Activated naive CD4-positive, alpha-beta T cell treated with anti-CD3 and anti-CD28 coated beads, Interleukin-2, amount 50 U/mL, for 72 hours (primary cell): ENCODE measurements at regions not wholly inside any gene's neighbourhood (a gene's known extent, or its start where the extent isn't known, plus 50 kb on each side); places are given as distances from the start of the nearest gene placed in this dataset.

Experiments used
- ATAC-seq, 2 donors: fragments of 150-1000 bp; cut with Tn5 transposase; 2 replicates each; pipeline ENCODE4 v1.10.0; 2021; ENCODE audit warnings: mild to moderate bottlenecking in 2 of 2, moderate library complexity in 2 of 2
- DNase-seq, 2 donors: peaks; one replicate each; pipeline ENCODE4 v3.0.0; 2021 to 2022; ENCODE audit warnings: low spot score in 2 of 2
- H3K27ac Mint-ChIP-seq, 2 donors: one replicate each; pipeline ENCODE4 v1.8.0; 2022; ENCODE audit warnings: mild to moderate bottlenecking in 2 of 2, mixed read lengths in 2 of 2
- H3K36me3 Mint-ChIP-seq, 2 donors: one replicate each; pipeline ENCODE4 v1.8.0; 2022; ENCODE audit warnings: mixed read lengths in 2 of 2
- H3K9me3 Mint-ChIP-seq, 2 donors: one replicate each; pipeline ENCODE4 v1.8.0; 2022; ENCODE audit warnings: mixed read lengths in 2 of 2

DNA sequence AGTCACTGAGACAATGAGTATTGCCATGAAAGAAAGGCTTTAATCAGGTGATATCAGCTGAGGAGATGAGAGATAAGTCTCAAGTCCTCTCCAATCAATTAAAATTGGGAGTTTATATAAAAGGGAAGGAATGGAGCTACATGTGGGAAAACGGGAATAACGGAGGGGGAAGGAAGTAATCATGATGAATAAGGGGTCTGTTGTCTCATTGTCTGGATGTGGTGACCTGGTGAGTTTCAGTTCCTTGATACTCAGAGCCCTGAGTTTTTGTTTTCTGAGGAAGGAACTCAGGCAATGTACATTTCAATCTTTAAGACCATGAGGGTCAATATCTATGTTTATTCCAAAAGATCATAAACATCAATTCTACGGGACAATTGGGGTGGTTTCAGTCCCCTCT, 198.8 kb downstream of the KITLG start:
- Mint-ChIP-seq H3K27ac (no peak overlapping the region), H3K36me3 (no peaks in the 10 kb centered on the region), H3K9me3 (peaks cover 0 to 4% of the 10 kb centered on the region in 2 donors)
- ATAC-seq, result no peak
- no peak for DNase-seq

DNA sequence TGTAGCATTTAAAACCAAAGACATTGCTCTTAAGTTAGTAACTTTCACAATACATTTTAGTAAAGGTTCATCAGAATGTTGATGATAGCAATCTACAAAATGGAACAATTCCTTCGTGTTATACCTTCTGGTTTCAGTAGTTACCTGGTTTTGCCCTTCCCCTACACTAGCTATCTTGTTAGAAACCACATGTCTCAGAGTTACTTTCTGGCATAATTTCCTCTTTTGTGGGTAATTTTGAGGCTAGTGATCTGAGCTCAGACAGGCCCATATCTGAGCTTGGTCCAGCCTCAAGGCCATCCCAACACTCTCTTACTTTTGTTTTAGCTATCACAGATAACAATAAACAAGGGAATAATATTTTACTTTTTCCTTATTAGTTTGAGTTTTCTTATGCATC, 196.9 kb downstream of the KITLG start:
- ATAC-seq (no peak), DNase-seq (no peak)
- Mint-ChIP-seq H3K9me3 (peaks cover 0 to 4% of the 10 kb centered on the region in 2 donors), H3K36me3 (no peaks in the 10 kb centered on the region), H3K27ac (no peak overlapping the region)

DNA sequence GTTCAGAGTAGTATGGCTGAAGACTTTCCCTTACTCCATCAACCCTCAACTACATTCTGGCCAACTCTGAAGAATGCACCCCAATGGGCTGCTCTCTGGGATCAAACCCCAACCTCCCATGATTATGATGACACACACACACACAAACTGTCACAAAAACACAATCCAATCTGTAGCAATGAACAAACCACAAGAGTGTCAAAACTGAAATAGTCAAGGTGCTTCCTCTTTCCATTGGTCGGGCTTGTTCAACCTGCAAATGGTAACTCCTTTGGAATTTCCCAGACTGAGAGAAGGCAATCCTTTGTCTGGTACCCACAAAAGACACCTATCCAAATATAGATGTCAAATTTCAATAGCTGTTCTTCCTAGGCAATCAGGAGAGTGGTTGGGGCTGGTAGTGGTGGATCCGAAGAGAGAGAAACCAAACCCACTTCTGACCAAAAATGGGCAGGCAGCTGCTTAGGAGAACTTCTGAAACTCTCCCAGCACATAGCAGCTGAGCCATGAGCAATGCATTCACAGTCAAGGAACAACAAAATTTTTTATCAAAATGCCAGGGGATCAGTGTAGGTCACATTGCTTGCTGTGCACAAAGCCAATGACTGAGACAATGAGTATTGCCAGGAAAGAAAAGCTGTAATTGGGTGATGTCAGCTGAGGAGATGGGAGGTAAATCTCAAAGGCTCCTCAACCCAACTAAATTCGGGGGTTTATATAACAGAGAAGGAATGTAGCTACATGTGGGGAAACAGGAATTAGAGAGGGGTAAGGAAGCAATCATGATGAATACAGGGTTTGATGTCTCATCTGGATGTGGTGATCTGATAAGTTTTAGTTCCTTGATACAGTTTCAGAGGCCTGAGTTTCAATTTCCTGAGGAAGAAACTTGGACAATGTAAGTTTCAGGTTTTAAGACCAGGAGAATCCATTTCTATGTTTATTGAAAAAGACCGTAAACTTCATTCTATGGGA, 191.4 kb downstream of the KITLG start:
- ATAC-seq, result no peak
- Mint-ChIP-seq H3K36me3 (peaks cover 0 to 4% of the 10 kb centered on the region in 2 donors), H3K27ac (no peak overlapping the region), H3K9me3 (peaks cover 0 to 5% of the 10 kb centered on the region in 2 donors)
- no peak for DNase-seq

DNA sequence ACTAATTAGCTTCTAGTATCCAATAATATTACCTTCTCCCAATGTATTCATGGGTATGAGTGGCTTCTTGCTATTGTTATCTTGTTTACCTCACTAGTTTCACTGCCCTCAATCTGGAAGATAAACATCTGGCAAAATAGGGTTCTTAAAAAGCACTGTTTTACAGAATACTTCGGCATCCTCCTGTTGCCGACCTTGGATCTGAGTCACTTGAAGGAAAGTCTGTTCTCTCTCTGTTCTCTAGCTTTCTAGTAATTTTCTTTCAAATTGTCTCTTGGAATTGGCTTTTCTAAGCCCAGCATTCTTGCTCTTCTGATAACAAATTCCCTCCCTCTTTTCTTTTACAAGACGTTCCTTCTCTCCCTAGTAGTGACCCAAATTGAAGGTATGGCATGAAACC, 189.5 kb downstream of the KITLG start:
- no peak overlapping the region for H3K27ac Mint-ChIP-seq
- ATAC-seq, result no peak
- H3K9me3 Mint-ChIP-seq, result peaks cover 0 to 6% of the 10 kb centered on the region in 2 donors
- DNase-seq, result no peak
- H3K36me3 Mint-ChIP-seq, result peaks cover 0 to 4% of the 10 kb centered on the region in 2 donors

DNA sequence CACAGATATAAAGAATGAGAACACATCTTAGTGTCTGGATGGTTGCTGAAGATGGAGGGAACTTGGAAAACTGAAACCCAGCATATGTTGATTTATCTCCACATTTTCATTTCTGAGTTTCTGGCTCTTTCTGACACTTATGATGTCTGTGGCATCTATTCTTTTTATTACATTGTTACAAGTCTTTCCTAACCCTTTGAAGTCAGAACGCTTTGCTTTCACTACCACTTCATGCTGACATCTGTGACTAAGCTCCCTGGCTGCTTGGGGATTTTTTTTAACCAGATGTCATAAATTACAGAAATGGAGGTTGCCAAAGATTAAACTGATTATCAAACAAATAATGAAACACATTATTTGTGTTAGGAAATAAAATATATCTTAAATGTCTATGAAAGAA, 188.7 kb downstream of the KITLG start:
- DNase-seq (no peak), ATAC-seq (peak in 1 of 2 donors; percentile 92)
- peaks cover 0 to 4% of the 10 kb centered on the region in 2 donors for H3K36me3 Mint-ChIP-seq
- H3K9me3 Mint-ChIP-seq, result peaks cover 0 to 6% of the 10 kb centered on the region in 2 donors
- no peak overlapping the region for H3K27ac Mint-ChIP-seq

DNA sequence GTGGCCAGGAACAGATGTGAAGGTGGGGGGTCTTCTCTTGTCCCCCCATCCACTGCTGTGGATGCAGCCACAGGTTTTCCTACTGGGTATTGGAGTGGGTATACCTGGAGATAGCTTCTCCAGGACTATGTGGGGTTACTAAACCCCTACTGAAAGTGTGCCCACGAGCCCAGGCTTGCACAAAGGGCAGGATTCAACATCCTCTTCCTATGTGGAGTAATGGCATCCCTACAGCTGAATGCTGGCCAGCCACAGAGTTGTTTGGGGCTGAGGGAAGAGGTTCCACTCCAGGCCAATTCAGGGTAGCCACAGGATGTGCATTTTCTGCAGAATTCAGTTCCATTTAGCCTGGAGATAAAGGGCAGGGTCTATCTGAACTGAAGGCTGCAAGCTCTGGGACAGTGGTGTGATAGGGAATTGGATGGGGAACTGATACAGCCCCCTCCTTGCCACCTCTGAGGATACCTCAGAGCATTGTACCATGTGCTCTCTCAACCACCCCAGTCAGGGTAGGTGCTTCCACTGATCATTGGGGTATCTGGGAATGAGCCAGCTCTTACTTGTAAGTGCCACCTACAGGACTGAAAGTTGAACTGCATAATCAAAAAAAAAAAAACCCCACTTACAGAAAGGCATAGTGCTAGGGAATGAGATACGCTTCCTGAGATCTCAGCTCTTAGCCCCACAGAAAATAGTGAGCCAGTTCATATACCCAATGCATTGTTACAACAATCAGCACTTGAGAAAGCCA, 187.1 kb downstream of the KITLG start:
- ATAC-seq, result peak in 1 of 2 donors; percentile 54
- peaks cover 0 to 4% of the 10 kb centered on the region in 2 donors for H3K36me3 Mint-ChIP-seq
- peaks cover 0 to 6% of the 10 kb centered on the region in 2 donors for H3K9me3 Mint-ChIP-seq
- no peak overlapping the region for H3K27ac Mint-ChIP-seq
- no peak for DNase-seq

DNA sequence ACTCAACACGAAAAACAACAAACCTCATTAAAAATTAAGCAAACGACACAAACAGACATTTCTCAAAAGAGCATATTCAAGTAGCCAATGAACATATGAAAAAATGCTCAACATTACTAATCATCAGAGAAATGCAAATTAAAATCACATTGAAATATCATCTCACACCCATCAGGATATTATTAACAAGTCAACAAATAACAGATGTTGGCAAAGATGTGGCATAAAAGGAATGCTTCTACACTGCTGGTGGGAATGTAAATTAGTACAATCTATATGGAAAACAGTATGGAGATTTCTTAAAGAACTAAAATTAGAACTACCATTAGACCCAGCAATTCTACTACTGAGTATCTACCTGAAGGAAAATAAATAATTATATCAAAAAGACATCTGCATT, 182.2 kb downstream of the KITLG start:
- Mint-ChIP-seq H3K9me3 (peaks cover 4 to 17% of the 10 kb centered on the region in 2 donors), H3K36me3 (peaks cover 0 to 4% of the 10 kb centered on the region in 2 donors), H3K27ac (no peak overlapping the region)
- ATAC-seq, result no peak
- no peak for DNase-seq

DNA sequence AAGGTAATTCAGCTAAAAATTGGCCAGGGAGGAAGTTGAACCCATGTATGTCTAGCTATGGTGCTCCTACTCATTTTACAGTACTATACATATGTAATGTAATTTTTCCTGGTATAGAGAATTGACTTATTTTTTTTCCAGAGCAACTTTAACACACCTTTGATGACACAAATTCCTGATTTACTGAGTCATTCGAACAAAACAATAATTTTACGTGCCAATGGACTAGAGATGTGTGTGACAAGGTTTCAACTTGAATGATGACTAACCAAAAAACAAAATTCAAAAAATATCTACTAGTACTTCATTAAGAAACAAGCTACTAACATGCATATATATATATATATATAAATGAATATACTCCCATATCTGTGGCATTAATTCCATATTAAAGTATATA, 180.5 kb downstream of the KITLG start:
- Mint-ChIP-seq H3K36me3 (no peaks in the 10 kb centered on the region), H3K9me3 (peaks cover 4 to 11% of the 10 kb centered on the region in 2 donors), H3K27ac (no peak overlapping the region)
- DNase-seq, result no peak
- no peak for ATAC-seq

DNA sequence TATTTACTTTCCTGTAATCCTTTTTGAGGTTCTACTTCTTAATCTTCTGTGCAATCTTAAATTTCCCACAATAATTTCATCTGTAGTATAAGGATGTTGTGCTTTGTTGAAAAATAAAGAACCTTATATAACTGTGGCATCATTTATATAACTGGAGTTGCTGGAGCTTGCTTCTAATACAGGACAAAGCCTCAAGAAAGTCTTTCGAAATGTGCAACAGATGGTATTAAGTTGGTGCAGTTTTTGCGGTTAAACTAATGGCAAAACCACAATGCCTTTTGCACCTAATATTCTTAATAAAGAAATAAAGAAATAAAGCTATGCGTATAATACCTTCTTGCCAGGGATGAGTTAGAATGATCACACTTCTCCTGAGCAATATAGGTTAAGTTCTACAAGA, 180.0 kb downstream of the KITLG start:
- Mint-ChIP-seq H3K27ac (no peak overlapping the region), H3K9me3 (peaks cover 4 to 11% of the 10 kb centered on the region in 2 donors), H3K36me3 (no peaks in the 10 kb centered on the region)
- no peak for DNase-seq
- no peak for ATAC-seq

DNA sequence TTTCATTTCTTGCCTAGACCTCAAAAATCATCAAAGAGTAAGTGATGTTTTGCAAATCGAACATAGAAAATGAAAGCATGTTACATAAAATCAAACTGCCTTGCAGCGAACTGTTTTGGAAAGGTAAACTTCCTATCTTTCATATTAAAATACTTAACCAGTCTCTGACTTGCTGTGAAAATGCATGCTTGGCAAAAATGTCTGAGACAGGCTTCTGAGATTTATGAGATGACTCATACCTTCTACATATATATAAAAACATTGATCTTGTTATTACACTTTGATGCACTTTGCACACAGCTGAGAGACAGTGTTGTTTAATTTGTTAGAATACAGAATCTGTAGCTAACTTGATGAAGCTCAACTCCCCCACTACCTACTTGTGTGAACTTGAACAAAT, 179.1 kb downstream of the KITLG start:
- H3K27ac Mint-ChIP-seq, result no peak overlapping the region
- no peak for DNase-seq
- peaks cover 4 to 11% of the 10 kb centered on the region in 2 donors for H3K9me3 Mint-ChIP-seq
- peak in 1 of 2 donors; percentile 58 for ATAC-seq
- no peaks in the 10 kb centered on the region for H3K36me3 Mint-ChIP-seq

DNA sequence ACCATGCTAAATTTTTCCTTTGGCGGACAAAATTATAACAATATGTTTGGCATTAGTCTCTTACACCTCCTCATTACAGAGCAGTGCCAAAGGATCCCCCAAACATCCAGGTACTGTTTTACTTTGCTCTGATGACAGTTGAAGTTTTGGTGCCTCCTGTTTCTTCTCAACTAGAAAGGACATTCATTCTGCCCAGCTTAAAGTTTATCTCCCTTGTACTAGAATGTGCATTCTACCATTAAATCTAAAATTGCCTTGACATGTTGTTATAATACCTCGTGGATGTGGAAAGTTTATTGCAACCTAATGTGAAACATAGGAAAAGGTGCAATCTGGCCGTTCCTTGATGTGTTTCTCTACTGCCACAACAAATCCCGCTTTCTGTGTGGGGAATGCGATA, 173.4 kb downstream of the KITLG start:
- ATAC-seq, result no peak
- DNase-seq, result no peak
- Mint-ChIP-seq H3K36me3 (no peaks in the 10 kb centered on the region), H3K27ac (no peak overlapping the region), H3K9me3 (peaks cover 4 to 10% of the 10 kb centered on the region in 2 donors)

DNA sequence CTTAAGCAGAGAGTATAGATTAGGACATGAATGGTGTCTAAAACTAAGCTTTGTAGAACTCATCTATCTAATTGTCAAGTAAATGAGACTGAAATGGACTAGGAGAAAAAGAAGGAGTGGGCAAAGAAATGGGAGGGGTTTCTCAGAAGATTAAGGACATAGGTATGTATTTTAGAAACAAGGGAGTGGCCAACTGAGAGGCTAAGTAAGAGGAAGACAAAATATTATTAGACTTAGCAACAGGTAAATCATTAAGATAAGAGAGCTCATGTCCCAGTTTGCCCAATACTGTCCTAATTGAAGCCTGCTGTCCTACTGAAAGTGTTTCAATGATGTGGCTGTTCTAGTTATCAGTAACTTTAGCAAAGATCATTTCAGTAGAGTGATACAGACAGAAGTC, 171.4 kb downstream of the KITLG start:
- no peak for ATAC-seq

DNA sequence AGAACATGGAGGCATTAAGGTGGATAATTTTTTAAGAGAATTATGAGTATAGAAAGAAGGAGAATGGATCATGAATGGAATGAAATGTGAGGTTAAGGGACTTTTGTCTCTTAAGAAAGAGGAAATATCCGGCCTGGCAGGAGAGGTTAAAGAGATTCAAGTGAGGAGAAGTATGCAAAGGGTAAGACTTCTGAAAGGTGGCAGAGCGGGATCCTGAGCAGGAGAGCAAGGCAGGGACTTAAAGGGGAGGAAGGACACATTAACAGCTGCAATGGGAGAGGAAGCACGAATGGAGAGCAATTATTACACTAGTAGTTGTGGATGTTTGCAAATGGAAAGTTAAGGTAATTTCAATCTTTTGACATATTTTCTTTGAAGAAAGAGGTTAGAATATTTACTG, 171.0 kb downstream of the KITLG start:
- Mint-ChIP-seq H3K27ac (no peak overlapping the region), H3K36me3 (no peaks in the 10 kb centered on the region), H3K9me3 (peaks cover 0 to 3% of the 10 kb centered on the region in 2 donors)
- ATAC-seq (no peak), DNase-seq (no peak)

More for the DNA sequence above, 171.4 kb downstream of the KITLG start:
- no peak overlapping the region for H3K27ac Mint-ChIP-seq
- no peaks in the 10 kb centered on the region for H3K36me3 Mint-ChIP-seq
- H3K9me3 Mint-ChIP-seq, result peaks cover 0 to 3% of the 10 kb centered on the region in 2 donors
- no peak for DNase-seq

DNA sequence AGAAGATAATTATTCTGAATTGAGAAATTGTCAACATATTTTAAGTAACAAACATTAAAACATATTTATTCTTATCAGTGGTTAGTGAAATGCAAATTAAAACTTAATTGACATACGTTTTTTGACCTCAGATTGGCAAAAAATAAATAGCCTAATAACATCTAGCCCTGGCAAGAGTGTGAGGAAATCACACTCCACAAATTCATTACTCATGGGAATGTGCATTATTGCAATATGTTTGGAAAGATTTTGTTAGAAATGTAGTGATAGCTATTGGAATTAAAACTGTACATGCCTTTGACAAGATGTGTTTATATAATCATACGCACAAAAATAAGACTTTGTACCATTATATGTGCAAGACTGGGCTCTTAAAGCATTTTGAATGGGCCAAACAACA, 168.6 kb downstream of the KITLG start:
- Mint-ChIP-seq H3K9me3 (peaks cover 0 to 3% of the 10 kb centered on the region in 2 donors), H3K27ac (no peak overlapping the region), H3K36me3 (no peaks in the 10 kb centered on the region)
- no peak for ATAC-seq
- DNase-seq, result no peak

DNA sequence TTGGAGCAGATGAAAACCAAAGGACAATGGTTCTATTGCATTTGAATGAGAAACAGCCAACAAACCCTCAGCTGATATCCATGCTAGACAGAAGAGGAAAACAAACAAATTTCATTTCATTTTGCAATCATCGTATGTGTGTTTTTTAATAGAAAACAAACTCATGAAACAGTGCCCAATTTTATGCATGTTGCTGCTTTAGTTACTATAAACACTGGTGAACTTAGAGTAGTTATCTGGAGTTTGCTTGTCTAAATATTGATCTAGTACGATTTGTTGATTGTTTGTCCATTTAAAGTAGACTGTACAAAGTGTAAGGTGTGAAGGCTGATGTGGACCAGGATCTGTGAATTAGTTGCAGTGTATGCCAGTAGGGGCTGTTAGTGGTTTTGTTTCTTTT, 166.6 kb downstream of the KITLG start:
- ATAC-seq (no peak), DNase-seq (no peak)
- no peaks in the 10 kb centered on the region for H3K36me3 Mint-ChIP-seq
- H3K9me3 Mint-ChIP-seq, result peaks cover 0 to 3% of the 10 kb centered on the region in 2 donors
- H3K27ac Mint-ChIP-seq, result no peak overlapping the region

DNA sequence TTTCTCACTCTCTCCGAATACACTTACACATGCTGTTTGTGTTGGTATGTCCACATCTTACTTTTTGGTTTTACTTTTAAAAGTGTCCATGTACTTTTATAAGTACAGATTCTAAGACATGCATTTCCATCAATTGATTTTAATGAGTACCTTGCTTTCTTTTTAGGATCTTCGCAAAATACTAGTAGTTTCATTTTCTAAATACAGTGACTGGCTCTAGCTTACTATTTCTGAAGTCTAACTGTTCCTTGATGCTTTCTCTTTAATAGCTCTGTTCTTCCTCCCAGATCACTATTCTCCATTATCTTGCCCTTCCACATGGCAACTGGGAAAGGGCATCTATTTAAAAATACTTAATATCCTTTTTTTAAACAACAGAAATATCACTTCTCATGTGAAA, 164.1 kb downstream of the KITLG start:
- no peak for DNase-seq
- no peak overlapping the region for H3K27ac Mint-ChIP-seq
- no peak for ATAC-seq
- H3K36me3 Mint-ChIP-seq, result no peaks in the 10 kb centered on the region
- no peaks in the 10 kb centered on the region for H3K9me3 Mint-ChIP-seq

DNA sequence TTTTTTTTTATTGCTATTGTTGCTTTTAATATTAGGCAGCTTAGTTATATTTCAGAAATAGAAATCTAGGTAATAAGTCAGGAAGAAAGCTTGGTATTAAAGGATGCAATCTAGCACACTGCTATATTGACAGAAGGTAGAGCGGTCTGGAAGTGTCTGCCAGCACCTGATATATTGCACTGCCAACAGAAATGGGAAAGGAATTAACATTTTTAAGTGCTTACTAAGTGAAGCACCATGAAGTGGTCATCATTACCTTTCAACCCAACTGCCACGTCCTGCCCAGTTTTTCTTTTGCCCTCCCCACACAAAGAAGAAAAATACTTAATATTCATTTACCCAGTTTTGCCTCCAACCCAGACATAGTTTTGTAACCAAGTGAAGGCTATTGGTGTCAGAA, 163.5 kb downstream of the KITLG start:
- Mint-ChIP-seq H3K27ac (no peak overlapping the region), H3K36me3 (no peaks in the 10 kb centered on the region), H3K9me3 (no peaks in the 10 kb centered on the region)
- ATAC-seq, result no peak
- no peak for DNase-seq
